ENCODE measurements at regions not wholly inside any gene's neighbourhood (a gene's known extent, or its start where the extent isn't known, plus 50 kb on each side); places are given as distances from the start of the nearest gene placed in this dataset.

DNA sequence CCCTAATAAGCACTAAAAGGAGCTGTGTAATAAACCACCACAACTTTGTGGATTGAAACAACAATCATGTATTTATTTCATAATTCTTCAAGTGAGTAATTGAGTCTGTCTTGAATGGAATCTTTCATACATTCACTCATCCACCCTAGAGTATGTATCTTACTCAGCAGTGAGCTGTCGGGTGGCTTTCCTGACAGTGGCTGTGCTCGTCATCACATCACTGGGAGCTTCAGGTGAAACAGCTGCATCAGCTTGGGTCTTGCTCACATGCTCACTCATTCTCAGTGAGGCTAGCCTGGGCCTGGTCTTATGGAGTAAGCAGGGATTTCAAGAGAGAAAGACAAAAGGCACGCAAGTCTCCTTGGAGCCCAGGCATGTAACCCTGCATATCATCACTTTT is 271.4 kb downstream of the POM121L12 start:
- WGBS, 2 experiments (ENCODE audit: extremely low coverage in 1 of 2, insufficient coverage in 1 of 2, insufficient read length in 1 of 2, insufficient replicate concordance in 2 of 2, low coverage in 1 of 2, low lambda C conversion rate in 2 of 2, missing lambda C conversion rate in 1 of 2) = 93% methylated on average over 3 of the region's 3 CpGs; no CpG with 5 or more reads in 1 of the 2 experiments
- Histone ChIP-seq H3K4ac (replicated peaks; ENCODE audit: insufficient read length, low read depth, low read length) (no peak overlapping the region), H2BK120ac (replicated peaks; ENCODE audit: low read depth, low read length) (no peak overlapping the region), H3K27ac (ENCODE audit: low read depth, low read length) (no peak overlapping the region), H3K79me1 (ENCODE audit: low read depth, low read length) (no peaks in the 10 kb centered on the region), H4K91ac (replicated peaks; ENCODE audit: insufficient read length, low read length) (no peak overlapping the region), H2AFZ (ENCODE audit: low read length) (no peak overlapping the region), H3K9ac (replicated peaks in 1 of 4; ENCODE audit: extremely low read depth in 1 of 4, low read depth in 3 of 4, low read length in 3 of 4) (no peak overlapping the region), H3K79me2 (ENCODE audit: control insufficient read depth in 1 of 2, insufficient read depth in 2 of 2, low read length in 2 of 2) (no peaks in the 10 kb centered on the region), H3K9me3 (ENCODE audit: insufficient read depth in 2 of 2, low read depth in 1 of 2, low read length in 1 of 2) (no peaks in the 10 kb centered on the region), H3K27me3 (replicated peaks in 1 of 4; ENCODE audit: control insufficient read depth in 3 of 4, extremely low read depth in 1 of 4, insufficient read depth in 3 of 4, low read length in 3 of 4) (no peaks in the 10 kb centered on the region), H2BK12ac (ENCODE audit: low read depth, low read length) (no peak overlapping the region), H3K4me1 (replicated peaks in 1 of 4; ENCODE audit: control insufficient read depth in 3 of 4, insufficient read depth in 4 of 4, low read length in 3 of 4) (peaks cover 0 to 3% (median 0%) of the 10 kb centered on the region in 4 experiments; a peak in 1 of 7 replicates), H3K4me3 (ENCODE audit: extremely low read depth in 1 of 4, insufficient read depth in 2 of 4, low read depth in 3 of 4, low read length in 4 of 4) (no peak overlapping the region), H3K18ac (ENCODE audit: extremely low read depth, low read length) (no peak overlapping the region), H3K23me2 (ENCODE audit: low read depth, low read length) (no peaks in the 10 kb centered on the region), H3K14ac (ENCODE audit: insufficient read length) (no peak overlapping the region), H2BK20ac (ENCODE audit: low read length) (no peak overlapping the region), H2BK5ac (ENCODE audit: low read depth, low read length) (no peak overlapping the region), H3K23ac (ENCODE audit: insufficient read length) (no peak overlapping the region), H3K56ac (replicated peaks; ENCODE audit: insufficient read length, low read depth, low read length) (no peak overlapping the region), H3K36me3 (ENCODE audit: control insufficient read depth in 2 of 4, insufficient read depth in 4 of 4, low read length in 3 of 4) (no peaks in the 10 kb centered on the region), H4K5ac (ENCODE audit: insufficient read length, low read depth, low read length) (no peak overlapping the region), H3K4me2 (ENCODE audit: insufficient read depth in 1 of 2, low read depth in 2 of 2, low read length in 2 of 2) (no peak overlapping the region), H4K8ac (ENCODE audit: extremely low read depth, insufficient read depth, low read length) (no peak overlapping the region; the same call in 1 of the 2 replicates), H4K20me1 (replicated peaks in 1 of 2; ENCODE audit: control insufficient read depth in 1 of 2, insufficient read depth in 2 of 2, low read length in 2 of 2) (no peaks in the 10 kb centered on the region), H2BK15ac (ENCODE audit: low read length) (no peak overlapping the region), H2AK5ac (ENCODE audit: low read depth, low read length) (no peak overlapping the region)
- ChIA-PET CTCF (ENCODE audit: partially characterized antibody) (interaction anchor here (0.7 to 1.1 kb wide), 2 partner anchors 37 to 1690 kb away, joined by 3 read pairs; no protein-coding TSS in a partner anchor), POLR2A (ENCODE audit: partially characterized antibody) (no interaction called here)
- TF ChIP-seq NANOG (IDR thresholded peaks at IDR 0.05; ENCODE audit: insufficient read depth, low read depth, low read length, poor library complexity, severe bottlenecking) = no peak
- no peak for TF ChIP-seq SIRT6 (IDR thresholded peaks at IDR 0.05; ENCODE audit: low read length)
- TF ChIP-seq RAD21 (IDR thresholded peaks at IDR 0.05 in 1 of 2, conservative IDR thresholded peaks at IDR 0.05 in 1 of 2; ENCODE audit: low read depth in 2 of 2, low read length in 2 of 2) = no peak
- TF ChIP-seq EGR1 (IDR thresholded peaks at IDR 0.05; ENCODE audit: borderline replicate concordance, low read depth, low read length) = no peak
- TF ChIP-seq CBX5 (IDR thresholded peaks at IDR 0.05; ENCODE audit: low read depth, low read length) = no peak
- no peak for TF ChIP-seq SP2 (IDR thresholded peaks at IDR 0.05; ENCODE audit: low read length)
- no peak for TF ChIP-seq GABPA (IDR thresholded peaks at IDR 0.05; ENCODE audit: borderline replicate concordance, insufficient read depth, low read length)
- no peak for TF ChIP-seq SAP30 (IDR thresholded peaks at IDR 0.05; ENCODE audit: insufficient read depth, insufficient replicate concordance, low read length)
- TF ChIP-seq SIN3A (conservative IDR thresholded peaks at IDR 0.05 in 1 of 2, IDR thresholded peaks at IDR 0.05 in 1 of 2; ENCODE audit: low read depth in 1 of 2, low read length in 2 of 2) = no peak
- no peak for TF ChIP-seq YY1 (IDR thresholded peaks at IDR 0.05; ENCODE audit: low read depth, low read length)
- no peak for FAIRE-seq
- no peak for DNase-seq (ENCODE audit: low read depth in 1 of 2, low spot score in 2 of 2)

Measured in H1 (cell line).